ENCODE measurements at regions not wholly inside any gene's neighbourhood (a gene's known extent, or its start where the extent isn't known, plus 50 kb on each side); places are given as distances from the start of the nearest gene placed in this dataset.
"Not testable (repeated sequence)": the region's sequence is repeated elsewhere in the genome, so short reads cannot be mapped to it uniquely, and the experiment has no call there.

- no peak for DNase-seq (ENCODE audit: low spot score)
Observed at GRCh38 chr6:19329078-19329477, 508.1 kb upstream of the ID4 start.

DNA sequence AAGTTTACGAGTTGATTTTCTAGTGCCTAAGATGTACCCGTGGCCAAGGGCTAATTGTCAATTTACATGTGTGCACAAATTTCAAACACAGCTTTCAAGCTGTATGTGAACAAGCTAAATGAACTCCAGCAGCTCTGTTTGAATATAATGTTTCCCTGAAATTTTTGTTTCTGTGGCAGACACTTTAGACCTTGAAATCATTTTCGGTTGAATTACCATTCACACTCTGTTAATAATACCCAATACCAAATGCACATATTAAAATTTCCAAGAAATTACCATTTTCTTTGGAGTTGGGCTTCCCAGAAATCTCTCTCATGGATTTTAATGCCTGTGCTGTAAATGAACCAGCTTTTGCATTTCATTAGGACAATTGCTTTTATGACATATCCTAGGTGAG lies 506.1 kb upstream of the ID4 start:
- no peak for DNase-seq (ENCODE audit: low spot score)

DNA sequence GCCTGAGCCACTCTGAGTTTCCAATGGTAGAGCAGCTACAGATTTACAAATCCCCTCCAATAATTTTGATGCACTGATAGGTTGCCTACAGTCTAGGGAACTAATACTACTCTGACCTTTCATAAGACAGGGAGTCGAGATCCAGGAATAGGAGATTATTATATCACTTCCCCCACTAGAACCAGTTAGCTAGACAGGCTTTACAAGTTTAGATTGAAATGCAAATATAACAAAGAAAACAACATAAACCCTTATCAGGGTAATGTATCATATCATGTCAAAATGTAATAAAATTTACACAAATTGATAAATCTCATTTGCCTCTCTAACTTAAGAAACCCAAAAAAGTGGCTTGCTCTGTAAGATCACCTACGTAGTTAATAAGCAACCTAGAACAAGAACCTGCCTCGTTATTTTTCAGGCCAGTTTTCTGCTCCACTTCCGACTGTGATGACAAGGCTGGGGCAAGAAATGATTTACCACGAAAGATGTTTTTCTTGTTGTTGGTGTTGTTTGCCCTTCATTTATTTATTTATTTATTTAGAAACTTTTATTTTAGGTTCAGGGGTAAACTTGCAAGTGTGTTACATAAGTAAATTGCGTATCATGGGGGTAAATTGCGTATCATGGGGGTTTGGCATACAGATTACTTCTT lies 504.2 kb upstream of the ID4 start:
- no peak for DNase-seq (ENCODE audit: low spot score)

DNA sequence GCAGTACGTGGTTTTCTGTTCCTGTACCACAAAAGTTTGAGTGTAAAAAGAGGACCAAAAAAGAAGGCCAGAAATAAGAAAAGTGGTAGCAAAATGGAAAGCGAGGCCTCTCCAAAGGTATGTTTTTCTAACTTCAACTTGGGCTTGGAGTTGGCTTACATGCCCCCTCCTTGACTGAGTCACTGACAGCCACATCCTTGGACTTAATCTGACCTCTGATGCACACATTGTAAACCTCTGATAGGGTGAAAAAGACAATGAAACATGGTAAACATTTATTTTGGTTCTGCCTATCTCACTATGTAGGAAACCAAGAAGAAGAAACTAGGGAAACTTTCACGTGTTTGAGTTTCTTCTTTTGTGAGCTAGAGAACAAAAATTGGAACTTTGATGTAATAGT lies 503.2 kb upstream of the ID4 start:
- no peak for DNase-seq (ENCODE audit: low spot score)

GRCh38 chr6:19336579-19336978 lies 500.6 kb upstream of the ID4 start:
- DNase-seq (ENCODE audit: low spot score): no peak

GRCh38 chr6:19337101-19337500 lies 500.1 kb upstream of the ID4 start:
- DNase-seq (ENCODE audit: low spot score): no peak

DNA sequence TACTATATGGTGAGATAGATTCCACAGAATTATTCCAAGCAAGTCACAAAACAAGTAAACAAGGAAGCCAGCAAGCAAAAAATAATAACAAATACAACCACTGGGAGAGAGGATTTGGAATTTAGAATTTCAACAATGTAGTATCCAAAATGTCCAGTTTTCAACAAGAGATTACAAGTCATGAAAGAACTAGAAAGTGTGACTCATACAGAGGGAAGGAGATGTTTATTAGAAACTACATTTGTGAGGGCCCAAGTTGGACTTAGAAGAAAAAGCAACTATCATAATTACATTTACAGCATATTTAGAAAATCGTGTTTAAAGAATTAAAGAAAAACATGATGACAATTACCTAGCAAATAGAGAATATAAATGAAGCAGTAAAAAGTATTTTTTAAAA lies 494.6 kb upstream of the ID4 start:
- no peak for DNase-seq (ENCODE audit: low spot score)

DNA sequence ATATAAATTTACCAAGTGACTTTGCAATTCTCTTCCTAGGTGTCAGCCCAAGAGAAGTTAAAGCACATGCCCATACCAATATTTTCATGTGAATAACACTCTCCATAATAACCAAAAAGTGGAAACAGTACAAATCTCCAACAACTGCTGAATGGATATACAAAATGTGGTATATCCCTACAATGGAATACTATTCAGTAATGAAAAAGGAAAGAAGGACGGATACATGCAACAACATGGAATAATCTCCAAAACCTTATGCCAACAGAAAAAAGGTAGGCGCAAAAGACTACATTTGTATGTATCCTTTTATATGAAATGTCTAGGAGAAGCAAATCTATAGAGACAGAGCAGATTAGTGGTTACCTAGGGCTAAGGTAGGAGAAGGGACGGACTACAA lies 487.7 kb upstream of the ID4 start:
- DNase-seq (ENCODE audit: low spot score): no peak

GRCh38 chr6:19354181-19354580 lies 483.0 kb upstream of the ID4 start:
- no peak for DNase-seq (ENCODE audit: low spot score)

- no peak for DNase-seq (ENCODE audit: low spot score)
Observed at GRCh38 chr6:19356692-19357091, 480.5 kb upstream of the ID4 start.

DNA sequence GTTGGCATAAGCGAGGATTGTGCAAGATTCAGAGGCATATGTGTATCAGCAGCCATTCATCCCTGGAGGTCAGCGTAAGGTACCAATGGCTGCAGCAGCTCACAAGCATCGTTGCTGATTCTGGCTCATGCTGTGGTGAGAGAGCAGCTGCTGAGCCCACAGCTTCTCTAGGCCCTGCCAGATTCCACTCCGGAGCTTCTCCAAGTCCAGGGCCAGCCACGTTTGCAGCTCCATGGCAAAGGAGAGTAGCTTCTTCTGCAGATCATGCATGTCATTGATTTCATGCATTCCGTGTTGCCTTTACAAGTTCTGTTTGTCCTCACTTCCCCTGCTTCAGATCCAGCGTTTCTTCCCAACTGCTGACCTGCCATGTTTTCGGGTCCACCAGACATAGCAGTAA lies 474.8 kb upstream of the ID4 start:
- DNase-seq (ENCODE audit: low spot score): no peak

- DNase-seq (ENCODE audit: low spot score): no peak
Observed at GRCh38 chr6:19368511-19368910, 468.7 kb upstream of the ID4 start.

GRCh38 chr6:19369785-19370184 lies 467.4 kb upstream of the ID4 start:
- no peak for DNase-seq (ENCODE audit: low spot score)

DNA sequence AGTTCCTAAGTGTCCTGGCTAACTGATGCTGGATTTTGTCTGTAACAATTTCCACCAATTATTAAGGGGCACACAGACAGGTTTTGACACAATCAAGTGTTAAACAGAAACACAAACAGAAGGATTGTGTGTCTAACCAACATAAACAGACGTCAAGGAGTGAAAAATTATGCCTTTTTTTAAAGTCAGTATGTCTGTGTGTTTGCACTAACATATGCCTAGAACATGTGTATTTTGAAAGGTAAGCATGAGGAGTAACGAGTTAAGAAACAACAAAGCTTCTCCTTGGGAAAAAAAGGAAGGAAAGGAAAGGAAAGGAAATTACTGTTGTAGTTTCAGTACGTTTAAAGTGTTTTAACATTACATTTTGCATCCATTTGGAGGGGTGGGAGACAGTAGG lies 466.3 kb upstream of the ID4 start:
- DNase-seq (ENCODE audit: low spot score): no peak

GRCh38 chr6:19375613-19376012 lies 461.6 kb upstream of the ID4 start:
- no peak for DNase-seq (ENCODE audit: low spot score)

DNA sequence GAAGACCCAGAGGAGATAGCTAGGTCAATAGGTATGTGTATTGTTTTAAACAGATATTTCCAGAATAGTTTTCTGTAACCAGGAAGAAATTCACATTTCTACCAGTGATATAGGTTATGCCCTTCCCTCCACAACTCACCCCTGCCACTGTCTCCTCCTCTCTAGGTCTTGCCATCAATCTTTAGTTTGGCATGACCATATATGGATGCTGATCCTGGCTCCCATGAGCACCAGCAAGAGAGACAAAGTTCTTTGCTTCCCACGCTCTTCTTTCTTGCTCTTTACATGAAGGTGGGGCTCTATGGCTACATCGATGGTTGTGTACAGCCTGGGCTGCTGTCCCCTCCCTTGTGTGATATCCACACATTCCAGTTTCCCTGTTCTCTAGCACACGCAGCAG lies 459.4 kb upstream of the ID4 start:
- DNase-seq (ENCODE audit: low spot score): no peak

DNA sequence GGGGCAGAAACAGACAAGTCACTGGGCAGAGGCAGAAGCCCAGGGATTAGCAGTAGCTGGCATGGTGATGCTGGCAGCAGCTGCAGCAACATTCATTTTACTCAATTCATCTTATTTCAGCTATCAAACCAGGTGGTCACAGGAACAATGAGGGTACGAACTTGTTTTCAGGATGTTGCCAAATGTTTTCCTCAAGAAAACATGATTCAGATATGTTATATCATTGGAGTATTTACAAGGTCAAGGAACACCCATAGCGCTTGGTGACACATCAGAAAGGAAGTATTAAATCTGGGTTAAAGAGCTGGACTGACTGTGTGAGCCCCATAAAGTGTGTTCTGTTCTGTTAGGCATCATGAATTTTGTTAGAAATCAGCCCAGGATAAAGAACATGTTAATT lies 456.9 kb upstream of the ID4 start:
- no peak for DNase-seq (ENCODE audit: low spot score)

- no peak for DNase-seq (ENCODE audit: low spot score)
Observed at GRCh38 chr6:19382676-19383075, 454.5 kb upstream of the ID4 start.

DNA sequence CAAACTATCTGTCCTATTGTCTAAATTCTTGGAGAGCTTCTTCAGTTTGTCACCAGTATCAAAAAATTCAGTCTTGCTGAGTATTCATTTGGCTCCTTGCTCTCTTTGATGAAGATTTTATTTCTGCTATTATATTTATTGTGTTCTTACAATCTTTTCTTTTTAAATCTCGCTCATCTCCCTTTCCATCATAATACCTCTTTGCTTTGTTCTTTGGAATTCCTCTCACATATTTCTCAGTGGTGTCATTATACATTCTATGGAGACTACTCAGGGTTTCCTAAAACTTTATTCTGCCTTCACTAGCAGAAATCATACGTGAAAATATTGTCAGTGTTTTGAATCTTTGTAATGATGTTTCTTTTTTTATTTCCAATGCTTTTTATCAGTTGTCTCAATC lies 445.2 kb upstream of the ID4 start:
- DNase-seq (ENCODE audit: low spot score): no peak

- no peak for DNase-seq (ENCODE audit: low spot score)
Observed at GRCh38 chr6:19394051-19394450, 443.1 kb upstream of the ID4 start.

- DNase-seq (ENCODE audit: low spot score): no peak
Observed at GRCh38 chr6:19394687-19395086, 442.5 kb upstream of the ID4 start.

GRCh38 chr6:19395316-19395715 lies 441.9 kb upstream of the ID4 start:
- no peak for DNase-seq (ENCODE audit: low spot score)

GRCh38 chr6:19399406-19399805 lies 437.8 kb upstream of the ID4 start:
- no peak for DNase-seq (ENCODE audit: low spot score)

DNA sequence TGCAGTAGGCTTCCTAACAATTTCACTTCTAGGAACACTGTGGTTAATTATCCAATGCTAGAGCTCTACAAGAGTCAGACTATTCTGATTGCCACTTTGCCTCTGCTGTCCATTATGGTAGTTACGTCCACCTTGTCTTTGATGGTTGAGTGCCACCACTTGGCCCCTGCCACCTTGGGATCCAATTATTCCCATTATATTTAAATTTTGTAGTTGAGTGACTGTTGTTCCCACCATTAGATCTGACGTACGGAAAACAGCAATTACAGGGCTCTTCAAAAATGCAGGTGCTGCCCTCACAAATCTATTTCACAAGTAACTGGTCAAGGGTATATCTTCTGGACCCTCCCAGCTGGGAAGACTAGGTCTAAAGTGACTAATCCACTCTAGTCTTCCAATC lies 432.3 kb upstream of the ID4 start:
- not testable (repeated sequence) for DNase-seq (ENCODE audit: low spot score)

DNA sequence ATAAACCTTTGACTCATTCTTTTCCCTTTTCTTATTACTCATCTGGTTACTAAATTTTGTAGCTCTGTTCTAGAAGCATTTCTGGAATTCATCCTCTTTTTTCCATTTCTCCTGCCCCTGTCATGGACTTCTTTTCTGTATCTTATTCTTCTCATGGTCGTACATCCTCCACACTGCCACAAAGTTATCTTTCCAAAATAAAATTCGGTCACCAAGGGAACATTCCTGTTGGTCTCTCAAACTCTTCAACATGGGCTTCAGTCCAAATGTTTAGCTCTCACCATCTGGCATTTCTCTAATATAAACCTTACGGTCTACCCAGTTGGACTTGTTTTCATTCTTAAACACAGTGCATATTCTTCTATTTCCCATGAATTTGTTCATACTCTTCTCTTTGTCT lies 428.8 kb upstream of the ID4 start:
- DNase-seq (ENCODE audit: low spot score): no peak
